NOMO-1 treated with DMSO at 0.1 percent for 48 hours (cell line): ENCODE measurements at regions not wholly inside any gene's neighbourhood (a gene's known extent, or its start where the extent isn't known, plus 50 kb on each side); places are given as distances from the start of the nearest gene placed in this dataset.

Experiments used
- DNase-seq: peaks from one replicate; lab custom pipeline; 2025; ENCODE audit not compliant: unreplicated experiment; lab: John Stamatoyannopoulos, UW

DNA sequence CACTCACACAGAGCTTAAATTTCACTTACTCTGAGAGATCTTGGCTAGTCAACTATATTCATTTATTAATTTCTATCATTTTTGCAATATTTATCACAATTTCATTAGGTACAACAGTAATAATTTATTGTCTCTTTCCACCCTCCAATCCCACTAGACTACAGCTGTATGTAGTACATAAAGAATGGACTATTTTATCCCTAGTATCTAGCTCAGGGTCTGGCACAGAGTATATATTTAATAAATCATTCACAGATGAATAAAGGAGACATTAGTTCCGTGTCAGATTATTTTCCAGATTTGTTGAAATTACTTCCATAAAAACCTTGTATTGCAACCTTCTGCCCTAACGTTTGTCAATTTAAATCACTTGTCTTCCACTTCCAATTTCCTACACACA lies 1781.1 kb upstream of the SEL1L start:
- no peak for DNase-seq

- no peak for DNase-seq
Measured at GRCh38 chr14:83316356-83316755, 1782.7 kb upstream of the SEL1L start.

DNA sequence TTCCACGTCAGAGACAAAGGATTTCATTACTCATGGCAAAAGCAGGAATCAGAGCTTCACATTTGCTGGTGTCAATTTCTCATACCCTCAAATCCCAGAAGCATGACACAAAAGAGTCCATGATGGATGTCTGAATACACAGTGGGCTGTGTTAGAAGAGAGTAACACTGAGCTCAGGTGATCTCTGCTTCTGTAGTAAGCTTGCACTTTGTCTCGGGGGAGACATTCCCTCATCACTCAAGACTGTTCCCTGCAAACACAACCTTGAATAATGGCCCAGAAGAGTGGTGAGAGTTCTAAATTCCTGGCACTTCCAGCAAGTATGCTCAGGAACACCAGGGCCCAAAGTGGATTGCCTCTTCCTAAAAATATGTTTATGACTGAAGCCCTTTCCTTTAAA lies 1787.2 kb upstream of the SEL1L start:
- DNase-seq, result no peak

DNA sequence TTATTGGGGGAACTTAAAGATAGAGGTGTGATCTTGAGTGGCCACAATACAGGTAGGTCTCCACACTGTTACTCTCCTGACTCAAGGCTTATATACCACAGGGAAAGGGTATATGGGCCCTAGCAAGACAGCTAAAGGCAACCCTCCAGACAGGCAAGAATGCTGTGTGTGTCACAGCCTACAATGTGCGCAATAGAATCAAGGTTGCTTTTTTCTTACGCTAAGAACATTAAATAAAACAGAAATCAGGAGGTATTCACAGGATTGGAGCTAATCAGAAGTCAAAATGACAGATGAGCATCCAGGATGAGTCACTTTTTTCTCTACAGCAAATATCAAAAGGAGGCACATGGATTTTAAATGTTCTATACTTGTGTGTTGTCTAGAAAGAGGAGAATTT lies 1797.9 kb upstream of the SEL1L start:
- DNase-seq, result no peak

DNA sequence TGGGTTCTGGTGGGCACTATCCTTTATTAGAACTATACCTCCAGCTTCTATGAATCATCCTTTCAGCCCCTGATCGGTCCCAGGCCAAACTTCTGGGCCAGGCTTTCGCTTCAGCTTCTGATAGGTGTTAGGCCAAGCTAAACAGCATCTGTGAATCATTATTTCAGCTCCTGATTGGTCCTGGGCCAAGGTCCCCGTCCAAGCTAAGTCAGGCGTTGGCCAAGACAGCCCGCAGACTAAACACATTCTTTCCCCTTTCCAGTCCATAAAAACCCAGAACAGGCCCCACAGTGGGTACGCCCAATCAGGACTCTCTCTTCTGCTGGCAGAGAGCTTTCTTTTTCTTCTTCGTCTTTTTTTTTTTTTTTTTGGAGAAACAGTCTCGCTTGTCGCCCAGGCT lies 1808.9 kb upstream of the SEL1L start:
- no peak for DNase-seq

- DNase-seq, result no peak
Measured at GRCh38 chr14:83347874-83348273, 1814.2 kb upstream of the SEL1L start.

GRCh38 chr14:83355609-83356008 lies 1822.0 kb upstream of the SEL1L start:
- DNase-seq, result no peak

- DNase-seq, result peak; percentile 84
Measured at GRCh38 chr14:83356080-83356479, 1822.4 kb upstream of the SEL1L start.

- peak; percentile 34 for DNase-seq
Measured at GRCh38 chr14:83372271-83372670, 1838.6 kb upstream of the SEL1L start.

DNA sequence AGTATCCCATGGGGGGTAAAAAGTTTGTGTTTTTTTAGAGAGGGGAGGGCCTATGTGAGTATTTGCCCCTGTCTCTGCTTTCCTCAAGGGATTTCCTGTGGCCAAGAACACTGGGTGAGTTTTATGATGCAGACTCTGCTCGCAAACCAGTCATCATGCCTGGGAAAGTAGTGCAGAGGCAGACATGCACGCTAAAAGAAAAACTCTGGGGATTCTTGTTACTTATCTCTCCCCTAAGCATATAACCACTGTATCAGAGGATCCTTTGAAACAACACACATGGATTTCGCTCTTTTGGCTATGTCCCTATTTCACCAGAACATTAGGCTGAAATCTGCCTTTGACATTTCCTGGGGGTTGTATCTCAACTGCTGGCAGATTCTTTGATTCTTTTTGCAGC lies 1845.8 kb upstream of the SEL1L start:
- DNase-seq, result no peak

- peak; percentile 4 for DNase-seq
Measured at GRCh38 chr14:83384253-83384652, 1850.6 kb upstream of the SEL1L start.

GRCh38 chr14:83395321-83395720 lies 1861.7 kb upstream of the SEL1L start:
- DNase-seq, result no peak

DNA sequence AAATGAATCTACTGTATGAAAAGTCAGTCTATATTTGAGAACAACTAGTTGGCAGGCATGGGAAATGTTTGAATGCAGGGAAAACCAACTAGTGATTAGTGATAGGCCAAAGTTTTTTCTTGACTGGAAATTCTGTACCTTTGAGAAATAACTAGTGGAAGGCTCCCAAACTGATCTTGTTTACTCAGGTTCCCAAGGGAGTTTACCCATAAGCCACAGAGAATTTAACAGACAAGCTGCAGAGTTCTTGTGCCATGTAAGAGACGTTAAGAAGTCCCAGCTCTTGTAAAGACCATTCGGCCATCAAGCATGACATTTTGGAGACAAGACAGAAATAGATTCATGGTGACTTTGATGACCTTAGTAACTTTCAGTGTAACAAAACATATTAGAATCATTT lies 1882.8 kb upstream of the SEL1L start:
- no peak for DNase-seq

GRCh38 chr14:83419420-83419819 lies 1885.8 kb upstream of the SEL1L start:
- no peak for DNase-seq

DNA sequence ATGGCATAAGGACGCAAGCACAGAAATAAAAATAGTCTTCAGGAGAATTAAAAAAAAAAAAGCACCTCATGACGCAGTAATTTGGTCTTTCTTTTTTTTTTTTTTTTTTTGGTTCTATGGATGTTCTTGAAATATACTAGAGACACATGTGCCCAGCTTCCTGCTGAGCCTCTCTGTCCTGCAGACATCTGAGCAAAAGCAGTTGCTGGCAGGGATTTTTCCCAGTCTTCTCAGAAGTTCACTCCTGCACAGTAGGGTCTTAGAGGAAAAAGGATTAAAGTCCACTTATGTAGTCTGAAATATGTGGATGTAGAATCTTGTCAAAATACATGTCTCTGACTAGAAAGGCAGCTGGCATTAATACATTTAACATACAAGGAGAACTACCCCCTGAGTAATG lies 1888.1 kb upstream of the SEL1L start:
- no peak for DNase-seq

GRCh38 chr14:83425138-83425537 lies 1891.5 kb upstream of the SEL1L start:
- DNase-seq, result no peak

GRCh38 chr14:83425706-83426105 lies 1892.1 kb upstream of the SEL1L start:
- no peak for DNase-seq

- no peak for DNase-seq
Measured at GRCh38 chr14:83433618-83434017, 1900.0 kb upstream of the SEL1L start.

GRCh38 chr14:83441801-83442200 lies 1908.1 kb upstream of the SEL1L start:
- no peak for DNase-seq

- no peak for DNase-seq
Measured at GRCh38 chr14:83455561-83455960, 1921.9 kb upstream of the SEL1L start.

- DNase-seq, result no peak
Measured at GRCh38 chr14:83461521-83461920, 1927.9 kb upstream of the SEL1L start.

- no peak for DNase-seq
Measured at GRCh38 chr14:83462759-83463158, 1929.1 kb upstream of the SEL1L start.

DNA sequence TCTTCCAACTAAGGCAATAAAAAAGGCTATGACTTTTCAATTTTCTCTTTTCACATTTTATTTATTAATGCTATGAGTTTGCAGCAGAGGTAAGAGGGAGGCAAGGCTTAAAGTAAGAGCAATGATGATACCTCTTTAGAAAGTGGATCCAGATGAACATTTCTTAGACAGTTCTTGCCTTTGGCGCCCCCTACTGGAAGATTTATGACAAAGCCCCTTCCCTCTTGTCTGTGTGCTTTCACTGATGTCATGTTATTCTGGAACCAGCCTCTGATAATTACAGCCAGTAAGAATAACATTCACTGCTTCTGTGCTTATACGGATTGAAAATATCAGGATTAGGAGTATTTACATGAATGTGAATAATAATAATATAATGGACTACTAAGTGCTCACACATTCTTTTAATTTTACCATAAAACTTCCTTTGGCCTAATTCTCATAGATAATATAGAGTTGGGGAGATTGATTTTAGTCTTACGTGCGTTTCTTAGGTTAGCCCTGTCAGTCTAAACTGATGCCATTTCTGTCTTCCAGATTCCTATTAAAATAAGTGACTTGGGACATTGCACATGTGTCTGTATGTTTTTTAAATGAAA lies 1929.9 kb upstream of the SEL1L start:
- DNase-seq, result peak; percentile 47

DNA sequence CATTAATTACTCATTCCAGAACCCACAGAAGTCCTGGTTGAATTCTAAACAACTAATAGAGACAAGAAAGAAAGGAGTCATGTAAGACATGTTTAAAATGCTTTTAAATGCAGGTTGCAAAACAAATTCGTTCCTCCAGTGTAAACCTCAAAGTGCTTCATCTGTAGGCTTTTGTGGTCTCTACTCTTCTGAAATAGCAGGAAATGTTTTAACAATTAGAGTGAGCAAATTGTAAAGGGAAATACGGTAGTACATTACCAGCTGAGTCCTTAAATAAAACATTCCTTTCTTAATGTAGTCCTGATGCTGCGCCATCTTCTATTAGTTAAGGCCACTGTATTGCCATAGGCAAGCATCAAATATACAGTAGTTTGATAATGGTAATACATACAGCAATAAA lies 1934.2 kb upstream of the SEL1L start:
- DNase-seq, result peak; percentile 91
